MM.1S (cell line): ENCODE measurements at regions not wholly inside any gene's neighbourhood (a gene's known extent, or its start where the extent isn't known, plus 50 kb on each side); places are given as distances from the start of the nearest gene placed in this dataset.

Experiments used
- DNase-seq: peaks from one replicate; pipeline ENCODE4 v3.0.0-alpha.2; 2015
- H2AFZ ChIP-seq: fragments of 300-600 bp; sonication (generic); 2 replicates; pipeline ENCODE4 v1.6.0; 2016; ENCODE audit warnings: antibody characterized with exemption, low read length
- H3F3A ChIP-seq: fragments of 300-600 bp; sonication (generic); 2 replicates; pipeline ENCODE4 v1.6.1; 2016; ENCODE audit warnings: mild to moderate bottlenecking, antibody characterized with exemption, low read length, moderate library complexity, mixed read lengths; ENCODE audit not compliant: insufficient read depth
- H3K27ac ChIP-seq: fragments of 300-600 bp; sonication (generic); 2 replicates; pipeline ENCODE4 v1.5.1; 2016; ENCODE audit warnings: mild to moderate bottlenecking, low read length
- H3K27me3 ChIP-seq: fragments of 300-600 bp; sonication (generic); replicated peaks from 2 replicates; pipeline ENCODE4 v1.6.0; 2016; ENCODE audit warnings: low read length; ENCODE audit not compliant: insufficient read depth
- H3K36me3 ChIP-seq: fragments of 300-600 bp; sonication (generic); replicated peaks from 2 replicates; pipeline ENCODE4 v1.6.1; 2016; ENCODE audit warnings: mild to moderate bottlenecking, low read length, mixed read lengths; ENCODE audit not compliant: insufficient read depth
- H3K4me1 ChIP-seq: fragments of 300-600 bp; sonication (generic); 2 replicates; pipeline ENCODE4 v1.6.1; 2016; ENCODE audit warnings: low read length, mixed read lengths
- H3K4me2 ChIP-seq: fragments of 300-600 bp; sonication (generic); 2 replicates; pipeline ENCODE4 v1.6.0; 2016; ENCODE audit warnings: low read depth, low read length
- H3K4me3 ChIP-seq: fragments of 300-600 bp; sonication (generic); 2 replicates; pipeline ENCODE4 v1.5.1; 2016; ENCODE audit warnings: low read length, mixed read lengths
- H3K79me2 ChIP-seq: fragments of 300-600 bp; sonication (generic); 2 replicates; pipeline ENCODE4 v1.6.1; 2016; ENCODE audit warnings: mixed run types, low read length, mixed read lengths
- H3K9ac ChIP-seq: fragments of 300-600 bp; sonication (generic); 2 replicates; pipeline ENCODE4 v1.6.1; 2016; ENCODE audit warnings: low read length, mixed read lengths
- H3K9me2 ChIP-seq: fragments of 300-600 bp; sonication (generic); replicated peaks from 2 replicates; pipeline ENCODE4 v1.6.1; 2016; ENCODE audit warnings: mild to moderate bottlenecking, low read length, mixed read lengths; ENCODE audit not compliant: insufficient read depth
- H3K9me3 ChIP-seq: fragments of 300-600 bp; sonication (generic); replicated peaks from 2 replicates; pipeline ENCODE4 v1.6.1; 2016; ENCODE audit warnings: mild to moderate bottlenecking, low read length, mixed read lengths; ENCODE audit not compliant: insufficient read depth
- H4K20me1 ChIP-seq: fragments of 300-600 bp; sonication (generic); 2 replicates; pipeline ENCODE4 v1.6.1; 2016; ENCODE audit warnings: mild to moderate bottlenecking, low read length, moderate library complexity, mixed read lengths; ENCODE audit not compliant: insufficient read depth
- EZH2 ChIP-seq: fragments of 300-600 bp; sonication (generic); optimal IDR thresholded peaks from 2 replicates; pipeline ENCODE3; 2017; ENCODE audit warnings: low read depth, mild to moderate bottlenecking, antibody characterized with exemption, low read length, mixed read lengths
- EZH2phosphoT487 ChIP-seq: fragments of 300-600 bp; sonication (generic); IDR thresholded peaks from 2 replicates; pipeline ENCODE4 v1.6.1; 2018; ENCODE audit warnings: antibody characterized with exemption, low read length
- TF ChIP-seq, protein P1 (sequence below): fragments of 300-600 bp; sonication (generic); IDR thresholded peaks from 2 replicates; pipeline ENCODE4 v1.5.1; 2016; ENCODE audit warnings: antibody characterized with exemption, low read length, mixed read lengths

- no peak overlapping the region for H3K27ac ChIP-seq
- no peaks in the 10 kb centered on the region for H3K4me1 ChIP-seq
- no peaks in the 10 kb centered on the region for H3K9me3 ChIP-seq
- no peaks in the 10 kb centered on the region for H3K36me3 ChIP-seq
- H3K79me2 ChIP-seq, result no peaks in the 10 kb centered on the region
- DNase-seq, result no peak
- no peak overlapping the region for H2AFZ ChIP-seq
- no peaks in the 10 kb centered on the region for H4K20me1 ChIP-seq
- no peak overlapping the region for H3K4me2 ChIP-seq
- H3K9me2 ChIP-seq, result no peaks in the 10 kb centered on the region
- H3F3A ChIP-seq, result no peaks in the 10 kb centered on the region
- H3K4me3 ChIP-seq, result no peak overlapping the region
- H3K9ac ChIP-seq, result no peak overlapping the region
- TF ChIP-seq EZH2phosphoT487 (no peak), EZH2 (no peak)
- TF ChIP-seq, protein P1, sequence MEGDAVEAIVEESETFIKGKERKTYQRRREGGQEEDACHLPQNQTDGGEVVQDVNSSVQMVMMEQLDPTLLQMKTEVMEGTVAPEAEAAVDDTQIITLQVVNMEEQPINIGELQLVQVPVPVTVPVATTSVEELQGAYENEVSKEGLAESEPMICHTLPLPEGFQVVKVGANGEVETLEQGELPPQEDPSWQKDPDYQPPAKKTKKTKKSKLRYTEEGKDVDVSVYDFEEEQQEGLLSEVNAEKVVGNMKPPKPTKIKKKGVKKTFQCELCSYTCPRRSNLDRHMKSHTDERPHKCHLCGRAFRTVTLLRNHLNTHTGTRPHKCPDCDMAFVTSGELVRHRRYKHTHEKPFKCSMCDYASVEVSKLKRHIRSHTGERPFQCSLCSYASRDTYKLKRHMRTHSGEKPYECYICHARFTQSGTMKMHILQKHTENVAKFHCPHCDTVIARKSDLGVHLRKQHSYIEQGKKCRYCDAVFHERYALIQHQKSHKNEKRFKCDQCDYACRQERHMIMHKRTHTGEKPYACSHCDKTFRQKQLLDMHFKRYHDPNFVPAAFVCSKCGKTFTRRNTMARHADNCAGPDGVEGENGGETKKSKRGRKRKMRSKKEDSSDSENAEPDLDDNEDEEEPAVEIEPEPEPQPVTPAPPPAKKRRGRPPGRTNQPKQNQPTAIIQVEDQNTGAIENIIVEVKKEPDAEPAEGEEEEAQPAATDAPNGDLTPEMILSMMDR, result no peak
- no peaks in the 10 kb centered on the region for H3K27me3 ChIP-seq
These were observed 506.7 kb upstream of the NBEA start for GRCh38 chr13:34435338-34435737.

GRCh38 chr13:34437873-34438272 lies 504.2 kb upstream of the NBEA start:
- H3K36me3 ChIP-seq, result no peaks in the 10 kb centered on the region
- no peak overlapping the region for H2AFZ ChIP-seq
- H3K27ac ChIP-seq, result no peak overlapping the region
- H4K20me1 ChIP-seq, result no peaks in the 10 kb centered on the region
- no peak for DNase-seq
- no peak overlapping the region for H3K4me3 ChIP-seq
- H3F3A ChIP-seq, result no peaks in the 10 kb centered on the region
- H3K9ac ChIP-seq, result no peak overlapping the region
- no peaks in the 10 kb centered on the region for H3K79me2 ChIP-seq
- H3K4me2 ChIP-seq, result no peak overlapping the region
- no peaks in the 10 kb centered on the region for H3K4me1 ChIP-seq
- H3K9me2 ChIP-seq, result no peaks in the 10 kb centered on the region
- H3K9me3 ChIP-seq, result no peaks in the 10 kb centered on the region
- no peaks in the 10 kb centered on the region for H3K27me3 ChIP-seq
- TF ChIP-seq EZH2 (no peak), EZH2phosphoT487 (no peak)
- TF ChIP-seq, protein P1, result no peak

- Histone ChIP-seq H3F3A (no peaks in the 10 kb centered on the region), H3K9me2 (no peaks in the 10 kb centered on the region), H3K9me3 (no peaks in the 10 kb centered on the region), H3K79me2 (no peaks in the 10 kb centered on the region), H3K27me3 (no peaks in the 10 kb centered on the region), H4K20me1 (no peaks in the 10 kb centered on the region), H3K4me2 (no peak overlapping the region), H3K36me3 (no peaks in the 10 kb centered on the region), H2AFZ (no peak overlapping the region), H3K4me3 (no peak overlapping the region), H3K9ac (no peak overlapping the region), H3K27ac (no peak overlapping the region), H3K4me1 (no peaks in the 10 kb centered on the region)
- DNase-seq, result no peak
- TF ChIP-seq EZH2phosphoT487 (no peak), EZH2 (no peak)
- TF ChIP-seq, protein P1, result no peak
These were observed 489.2 kb upstream of the NBEA start for GRCh38 chr13:34452831-34453230.
